Pancreas (tissue), 10 donors: ENCODE measurements at regions not wholly inside any gene's neighbourhood (a gene's known extent, or its start where the extent isn't known, plus 50 kb on each side); places are given as distances from the start of the nearest gene placed in this dataset.

Source experiments
- ATAC-seq, 4 donors: fragments of 200-7000 bp; cut with Tn5 transposase; one replicate each; pipeline versions ENCODE4 v1.8.0 to v1.9.1; 2020; ENCODE audit warnings: mild to moderate bottlenecking in 4 of 4, moderate library complexity in 4 of 4
- DNase-seq, 6 donors: peaks; one replicate each; pipeline ENCODE4 v3.0.0-alpha.2; 2020
- FAIRE-seq: peaks from 2 replicates; lab custom pipeline; 2012; peaks lifted over from hg19 to GRCh38; lab: Jason Lieb, UNC
- H3K27ac ChIP-seq, 4 donors: fragments of 200-600 bp; sonication (generic); 1 replicate in 3 of 4; 2 replicates in 1 of 4; pipeline versions ENCODE4 v1.5.0 to v1.8.0; 2020
- H3K27me3 ChIP-seq, 4 donors: fragments of 200-600 bp; one replicate each; pipeline ENCODE4 v1.8.0; 2021
- H3K36me3 ChIP-seq, 3 donors: fragments of 200-600 bp; sonication (generic) in 1 of 3; one replicate each; pipeline versions ENCODE4 v1.5.0 to v1.8.0; 2020 to 2021
- H3K4me1 ChIP-seq, 3 donors: fragments of 200-600 bp; one replicate each; pipeline ENCODE4 v1.8.0; 2021
- H3K4me3 ChIP-seq, 4 donors: fragments of 200-600 bp; sonication (generic) in 2 of 4; one replicate each; pipeline versions ENCODE4 v1.5.0 to v1.8.0; 2020 to 2021
- H3K9me3 ChIP-seq, 4 donors: fragments of 200-600 bp; one replicate each; pipeline ENCODE4 v1.8.0; 2021
- WGBS, 2 donors: extraction: QIAGEN DNeasy Blood & Tissue Kit; methylation state at CpG; one replicate each; pipeline ENCODE4 v1.1.7; 2013; 5-methylcytosine and 5-hydroxymethylcytosine counted together
- intact Hi-C, 3 donors: fragments of 100-400 bp; cut with DNase I; formaldehyde crosslinking; loops; one replicate each; pipeline versions ENCODE4 v1.11.1 to v1.14.2; 2022
- microRNA-seq, 2 donors: library from miRNA; unstranded; fragments of <30 nt; microRNA quantifications; one replicate each; pipeline versions ENCODE4 to v1.1.0, GENCODE V29; 2019 to 2020
- TF ChIP-seq, protein P1 (sequence below), 4 donors: fragments of 200-600 bp; sonication (generic) in 3 of 4; IDR thresholded peaks; one replicate each; pipeline versions ENCODE4 v1.5.0 to v1.8.0; 2021; ENCODE audit warnings: antibody characterized with exemption in 4 of 4
- donor health status: healthy with polysubstance abuse.
- donor health status: DM: no; HTN: no; CAD: no; lungs with moderate emphysema.
- donor health status: DM: no; HTN: no; CAD: no.
- donor health status: control.
- donor health status: control.
- donor health status: Bipolar disorder and iron deficiency.
- donor health status: DM: yes; HTN: yes; CAD: no.
- donor health status: DM: no; HTN: no; CAD: no.
- donor health status: DM: no; HTN: no; CAD: no.
- donor health status: DM: yes; HTN: yes; CAD: no.

GRCh38 chr3:163129287-163129686 is 1632.7 kb downstream of the OTOL1 start:
- intact Hi-C loops, result no loop called here
- Histone ChIP-seq H3K4me1 (no peaks in the 10 kb centered on the region), H3K27ac (no peak overlapping the region), H3K4me3 (no peak overlapping the region), H3K27me3 (no peaks in the 10 kb centered on the region), H3K9me3 (no peaks in the 10 kb centered on the region), H3K36me3 (no peaks in the 10 kb centered on the region)
- TF ChIP-seq, protein P1, sequence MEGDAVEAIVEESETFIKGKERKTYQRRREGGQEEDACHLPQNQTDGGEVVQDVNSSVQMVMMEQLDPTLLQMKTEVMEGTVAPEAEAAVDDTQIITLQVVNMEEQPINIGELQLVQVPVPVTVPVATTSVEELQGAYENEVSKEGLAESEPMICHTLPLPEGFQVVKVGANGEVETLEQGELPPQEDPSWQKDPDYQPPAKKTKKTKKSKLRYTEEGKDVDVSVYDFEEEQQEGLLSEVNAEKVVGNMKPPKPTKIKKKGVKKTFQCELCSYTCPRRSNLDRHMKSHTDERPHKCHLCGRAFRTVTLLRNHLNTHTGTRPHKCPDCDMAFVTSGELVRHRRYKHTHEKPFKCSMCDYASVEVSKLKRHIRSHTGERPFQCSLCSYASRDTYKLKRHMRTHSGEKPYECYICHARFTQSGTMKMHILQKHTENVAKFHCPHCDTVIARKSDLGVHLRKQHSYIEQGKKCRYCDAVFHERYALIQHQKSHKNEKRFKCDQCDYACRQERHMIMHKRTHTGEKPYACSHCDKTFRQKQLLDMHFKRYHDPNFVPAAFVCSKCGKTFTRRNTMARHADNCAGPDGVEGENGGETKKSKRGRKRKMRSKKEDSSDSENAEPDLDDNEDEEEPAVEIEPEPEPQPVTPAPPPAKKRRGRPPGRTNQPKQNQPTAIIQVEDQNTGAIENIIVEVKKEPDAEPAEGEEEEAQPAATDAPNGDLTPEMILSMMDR (IDR thresholded peaks at IDR 0.05), result no peak
- ATAC-seq, result no peak
- no peak for DNase-seq
- 68 to 89% methylated on average over 3 of the region's 3 CpGs for WGBS, 2 donors
- no peak for FAIRE-seq

- Histone ChIP-seq H3K27me3 (no peaks in the 10 kb centered on the region), H3K9me3 (no peaks in the 10 kb centered on the region), H3K36me3 (no peaks in the 10 kb centered on the region), H3K4me3 (no peak overlapping the region), H3K4me1 (no peaks in the 10 kb centered on the region), H3K27ac (no peak overlapping the region)
- TF ChIP-seq, protein P1 (IDR thresholded peaks at IDR 0.05), result no peak
- DNase-seq, result no peak
- intact Hi-C loops, result no loop called here
- no peak for ATAC-seq
- FAIRE-seq, result no peak
Measured at GRCh38 chr3:163126115-163126514, 1629.5 kb downstream of the OTOL1 start.

Small RNA genes in the stretch of these regions (microRNA-seq; reads per million reads assigned to microRNA genes)
- gene MIR1263, result 0 reads per million in 2 donors
